Mesendoderm (in vitro differentiated cells): ENCODE measurements at regions not wholly inside any gene's neighbourhood (a gene's known extent, or its start where the extent isn't known, plus 50 kb on each side); places are given as distances from the start of the nearest gene placed in this dataset.
"Not testable (repeated sequence)": the region's sequence is repeated elsewhere in the genome, so short reads cannot be mapped to it uniquely, and the experiment has no call there.

ENCODE experiments used
- DNase-seq: peaks from one replicate; pipeline ENCODE4 v3.0.0; 2013
- H2AK5ac ChIP-seq: 2 replicates; pipeline ENCODE4 v1.6.1; 2013; ENCODE audit warnings: low read length, inconsistent platforms
- H2BK120ac ChIP-seq: 2 replicates; pipeline ENCODE4 v1.6.1; 2013; ENCODE audit warnings: low read depth, mild to moderate bottlenecking, low read length, moderate library complexity, mixed read lengths
- H2BK15ac ChIP-seq: replicated peaks from 2 replicates; pipeline ENCODE4 v1.6.1; 2013; ENCODE audit warnings: low read depth, mild to moderate bottlenecking, moderate library complexity
- H2BK5ac ChIP-seq: 2 replicates; pipeline ENCODE4 v1.6.1; 2013; ENCODE audit warnings: low read length, inconsistent platforms
- H3K18ac ChIP-seq: 2 replicates; pipeline ENCODE4 v1.6.1; 2013; ENCODE audit warnings: mild to moderate bottlenecking, low read length, mixed read lengths
- H3K23ac ChIP-seq: one replicate; pipeline ENCODE4 v1.6.1; 2013; ENCODE audit warnings: low read length
- H3K27ac ChIP-seq: 2 replicates; pipeline ENCODE4 v1.5.1; 2013; ENCODE audit warnings: low read depth, mild to moderate bottlenecking, inconsistent platforms, low read length, moderate library complexity
- H3K27me3 ChIP-seq: 2 replicates; pipeline ENCODE4 v1.6.1; 2013; ENCODE audit warnings: low read length, control low read depth, mild to moderate bottlenecking, inconsistent platforms; ENCODE audit not compliant: insufficient read depth, poor library complexity
- H3K36me3 ChIP-seq: 2 replicates; pipeline ENCODE4 v1.6.1; 2013; ENCODE audit warnings: low read length, inconsistent platforms; ENCODE audit not compliant: control insufficient read depth, insufficient read depth
- H3K4ac ChIP-seq: one replicate; pipeline ENCODE4 v1.6.1; 2013; ENCODE audit warnings: low read depth, mild to moderate bottlenecking, low read length, moderate library complexity
- H3K4me1 ChIP-seq: 2 replicates; pipeline ENCODE4 v1.6.1; 2013; ENCODE audit warnings: low read depth, low read length, inconsistent platforms; ENCODE audit not compliant: control insufficient read depth
- H3K4me2 ChIP-seq: 2 replicates; pipeline ENCODE4 v1.6.1; 2013; ENCODE audit warnings: low read length
- H3K4me3 ChIP-seq: 2 replicates; pipeline ENCODE4 v1.5.1; 2013; ENCODE audit warnings: mild to moderate bottlenecking, low read length
- H3K56ac ChIP-seq: one replicate; pipeline ENCODE4 v1.6.1; 2013; ENCODE audit warnings: low read length
- H3K79me1 ChIP-seq: 2 replicates; pipeline ENCODE4 v1.6.1; 2013; ENCODE audit warnings: low read length, inconsistent platforms
- H3K79me2 ChIP-seq: 2 replicates; pipeline ENCODE4 v1.6.1; 2013; ENCODE audit warnings: mild to moderate bottlenecking, low read length; ENCODE audit not compliant: control insufficient read depth, insufficient read depth
- H3K9ac ChIP-seq: 2 replicates; pipeline ENCODE4 v1.6.1; 2013; ENCODE audit warnings: low read length, inconsistent platforms
- H4K5ac ChIP-seq: one replicate; pipeline ENCODE4 v1.6.1; 2013; ENCODE audit warnings: low read length
- H4K8ac ChIP-seq: one replicate; pipeline ENCODE4 v1.6.1; 2013; ENCODE audit warnings: low read depth, mild to moderate bottlenecking, control low read depth, low read length, moderate library complexity
- WGBS: extraction: QIAGEN DNeasy Blood & Tissue Kit; methylation state at CpG from one replicate; pipeline ENCODE4 v1.1.7; 2013; ENCODE audit warnings: low lambda C conversion rate, missing lambda C conversion rate; ENCODE audit not compliant: insufficient coverage; ENCODE audit errors: extremely low coverage; 5-methylcytosine and 5-hydroxymethylcytosine counted together

- not testable (repeated sequence) for H3K23ac ChIP-seq, H3K79me2 ChIP-seq, H3K36me3 ChIP-seq, H3K27ac ChIP-seq, DNase-seq, H3K79me1 ChIP-seq, H4K5ac ChIP-seq, H3K4me1 ChIP-seq, H3K4me2 ChIP-seq, H2BK15ac ChIP-seq, H3K56ac ChIP-seq, H3K18ac ChIP-seq, H4K8ac ChIP-seq, H3K4ac ChIP-seq, H3K9ac ChIP-seq, H2BK5ac ChIP-seq, H2AK5ac ChIP-seq, H2BK120ac ChIP-seq, H3K27me3 ChIP-seq, H3K4me3 ChIP-seq
- no CpG with 5 or more reads among the region's 18 CpGs for WGBS
Observed at GRCh38 chr20:30405061-30405460, 852.4 kb upstream of the DEFB115 start.

- no CpG with 5 or more reads among the region's 27 CpGs for WGBS
- not testable (repeated sequence) for H3K79me2 ChIP-seq, H2BK15ac ChIP-seq, H3K27ac ChIP-seq, H3K27me3 ChIP-seq, H2AK5ac ChIP-seq, H2BK120ac ChIP-seq, H3K9ac ChIP-seq, H3K79me1 ChIP-seq, H3K23ac ChIP-seq, H3K4me2 ChIP-seq, H4K5ac ChIP-seq, H3K36me3 ChIP-seq, H3K4ac ChIP-seq, DNase-seq, H3K4me1 ChIP-seq, H3K56ac ChIP-seq, H3K4me3 ChIP-seq, H3K18ac ChIP-seq, H4K8ac ChIP-seq, H2BK5ac ChIP-seq
Observed at GRCh38 chr20:30405585-30405984, 851.9 kb upstream of the DEFB115 start.

GRCh38 chr20:30406370-30406769 is 851.1 kb upstream of the DEFB115 start:
- not testable (repeated sequence) for H4K5ac ChIP-seq, H3K9ac ChIP-seq, H3K27me3 ChIP-seq, DNase-seq, H2AK5ac ChIP-seq, H3K27ac ChIP-seq, H4K8ac ChIP-seq, H3K4me2 ChIP-seq, H3K23ac ChIP-seq, H2BK5ac ChIP-seq, H3K4me3 ChIP-seq, H3K56ac ChIP-seq, H3K79me2 ChIP-seq, H3K4me1 ChIP-seq, H3K4ac ChIP-seq, H2BK15ac ChIP-seq, H2BK120ac ChIP-seq, H3K36me3 ChIP-seq, H3K79me1 ChIP-seq, H3K18ac ChIP-seq
- WGBS = no CpG with 5 or more reads among the region's 1 CpG

GRCh38 chr20:30412972-30413371 is 844.5 kb upstream of the DEFB115 start:
- H3K56ac ChIP-seq = no peak overlapping the region
- no peak overlapping the region for H3K9ac ChIP-seq
- no peak overlapping the region for H4K5ac ChIP-seq
- H2BK120ac ChIP-seq = no peak overlapping the region
- H3K18ac ChIP-seq = no peak overlapping the region
- H3K27ac ChIP-seq = no peak overlapping the region
- no peak overlapping the region for H2BK5ac ChIP-seq
- no peak overlapping the region for H2BK15ac ChIP-seq
- H3K4me1 ChIP-seq = no peaks in the 10 kb centered on the region
- H3K23ac ChIP-seq = no peak overlapping the region
- no peak overlapping the region for H3K4me2 ChIP-seq
- no peaks in the 10 kb centered on the region for H3K79me2 ChIP-seq
- no peaks in the 10 kb centered on the region for H3K27me3 ChIP-seq
- whole genome bisulfite sequencing = no CpG with 5 or more reads among the region's 2 CpGs
- no peak overlapping the region for H2AK5ac ChIP-seq
- no peak overlapping the region for H3K4me3 ChIP-seq
- no peaks in the 10 kb centered on the region for H3K36me3 ChIP-seq
- DNase-seq = no peak
- no peak overlapping the region for H4K8ac ChIP-seq
- no peaks in the 10 kb centered on the region for H3K79me1 ChIP-seq
- no peak overlapping the region for H3K4ac ChIP-seq

- H3K4me2 ChIP-seq, H3K9ac ChIP-seq, H3K4me3 ChIP-seq, H2BK15ac ChIP-seq, H3K79me1 ChIP-seq, H2BK120ac ChIP-seq, H3K23ac ChIP-seq, H3K4me1 ChIP-seq, H3K27me3 ChIP-seq, H3K36me3 ChIP-seq, H3K56ac ChIP-seq, H4K8ac ChIP-seq, H2AK5ac ChIP-seq, H3K18ac ChIP-seq, H3K4ac ChIP-seq, H4K5ac ChIP-seq, H3K79me2 ChIP-seq, DNase-seq, H3K27ac ChIP-seq, H2BK5ac ChIP-seq: not testable (repeated sequence)
- WGBS = no CpG with 5 or more reads among the region's 4 CpGs
Observed at GRCh38 chr20:30417387-30417786, 840.1 kb upstream of the DEFB115 start.

GRCh38 chr20:30418378-30418777 is 839.1 kb upstream of the DEFB115 start:
- not testable (repeated sequence) for H3K27me3 ChIP-seq
- WGBS = no CpG with 5 or more reads among the region's 4 CpGs

More at GRCh38 chr20:30418378-30418777, 839.1 kb upstream of the DEFB115 start:
- not testable (repeated sequence) for H4K8ac ChIP-seq, H3K23ac ChIP-seq, H3K27ac ChIP-seq, H4K5ac ChIP-seq, H3K56ac ChIP-seq, H2AK5ac ChIP-seq, H3K4me1 ChIP-seq, H3K4me2 ChIP-seq, H3K4me3 ChIP-seq, H2BK120ac ChIP-seq, H3K79me1 ChIP-seq, H3K36me3 ChIP-seq, H3K9ac ChIP-seq, H3K79me2 ChIP-seq, H2BK5ac ChIP-seq, H3K18ac ChIP-seq, DNase-seq, H3K4ac ChIP-seq, H2BK15ac ChIP-seq
